IPS-18a (cell line): ENCODE measurements at regions not wholly inside any gene's neighbourhood (a gene's known extent, or its start where the extent isn't known, plus 50 kb on each side); places are given as distances from the start of the nearest gene placed in this dataset.

Source experiments
- H3K27ac ChIP-seq: one replicate; pipeline ENCODE4 v1.5.1; 2013; ENCODE audit warnings: low read length
- H3K27me3 ChIP-seq: one replicate; pipeline ENCODE4 v1.6.1; 2013; ENCODE audit warnings: mild to moderate bottlenecking, low read length; ENCODE audit not compliant: control insufficient read depth, insufficient read depth
- H3K36me3 ChIP-seq: one replicate; pipeline ENCODE4 v1.6.1; 2013; ENCODE audit warnings: low read depth, low read length; ENCODE audit not compliant: control insufficient read depth
- H3K4me1 ChIP-seq: one replicate; pipeline ENCODE4 v1.6.1; 2013; ENCODE audit warnings: low read depth, low read length; ENCODE audit not compliant: control insufficient read depth
- H3K4me3 ChIP-seq: one replicate; pipeline ENCODE4 v1.5.1; 2013; ENCODE audit warnings: low read length
- H3K9ac ChIP-seq: one replicate; pipeline ENCODE4 v1.6.1; 2013; ENCODE audit warnings: mild to moderate bottlenecking, low read length, moderate library complexity
- H3K9me3 ChIP-seq: one replicate; pipeline ENCODE4 v1.6.1; 2013; ENCODE audit warnings: low read depth, low read length; ENCODE audit not compliant: control insufficient read depth

GRCh38 chr20:53840532-53840931 is 229.9 kb downstream of the BCAS1 start:
- H3K4me1 ChIP-seq, result no peaks in the 10 kb centered on the region
- no peaks in the 10 kb centered on the region for H3K9me3 ChIP-seq
- H3K9ac ChIP-seq, result no peak overlapping the region
- no peak overlapping the region for H3K4me3 ChIP-seq
- no peak overlapping the region for H3K27ac ChIP-seq
- no peaks in the 10 kb centered on the region for H3K27me3 ChIP-seq
- no peaks in the 10 kb centered on the region for H3K36me3 ChIP-seq

- H3K9ac ChIP-seq, result no peak overlapping the region
- no peaks in the 10 kb centered on the region for H3K36me3 ChIP-seq
These were observed 230.8 kb downstream of the BCAS1 start for GRCh38 chr20:53839423-53840176.

DNA sequence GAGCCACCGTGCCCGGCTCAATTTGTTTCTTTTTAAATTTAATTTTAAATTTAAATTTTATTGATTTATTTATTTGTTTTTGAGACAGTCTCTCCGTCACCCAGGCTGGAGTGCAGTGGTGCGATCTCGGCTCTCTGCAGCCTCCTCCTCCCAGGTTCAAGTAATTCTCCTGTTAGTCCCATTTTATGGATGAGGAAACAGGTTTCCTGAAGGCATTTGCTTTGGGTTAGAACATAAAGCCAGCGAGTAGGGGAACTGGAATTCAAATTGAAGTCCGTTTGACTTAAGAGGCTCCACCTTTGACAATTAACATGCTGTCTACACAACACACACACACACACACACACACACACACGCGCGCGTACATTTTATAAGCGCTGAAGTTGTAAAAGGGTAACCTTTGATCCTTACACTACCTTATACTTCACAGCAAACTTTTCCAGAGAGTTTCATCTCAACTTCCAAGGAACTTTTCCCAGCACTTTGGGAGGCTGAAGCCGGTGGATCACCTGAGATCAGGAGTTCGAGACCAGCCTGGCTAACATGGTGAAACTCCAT is 232.0 kb downstream of the BCAS1 start:
- H3K9ac ChIP-seq, result no peak overlapping the region
- H3K4me3 ChIP-seq, result no peak overlapping the region
- no peaks in the 10 kb centered on the region for H3K9me3 ChIP-seq
- H3K27me3 ChIP-seq, result no peaks in the 10 kb centered on the region
- H3K4me1 ChIP-seq, result no peaks in the 10 kb centered on the region
- no peak overlapping the region for H3K27ac ChIP-seq
- H3K36me3 ChIP-seq, result no peaks in the 10 kb centered on the region

More at GRCh38 chr20:53839423-53840176, 230.8 kb downstream of the BCAS1 start:
- Histone ChIP-seq H3K27ac (no peak overlapping the region), H3K4me3 (no peak overlapping the region), H3K9me3 (no peaks in the 10 kb centered on the region), H3K27me3 (no peaks in the 10 kb centered on the region), H3K4me1 (no peaks in the 10 kb centered on the region)

DNA sequence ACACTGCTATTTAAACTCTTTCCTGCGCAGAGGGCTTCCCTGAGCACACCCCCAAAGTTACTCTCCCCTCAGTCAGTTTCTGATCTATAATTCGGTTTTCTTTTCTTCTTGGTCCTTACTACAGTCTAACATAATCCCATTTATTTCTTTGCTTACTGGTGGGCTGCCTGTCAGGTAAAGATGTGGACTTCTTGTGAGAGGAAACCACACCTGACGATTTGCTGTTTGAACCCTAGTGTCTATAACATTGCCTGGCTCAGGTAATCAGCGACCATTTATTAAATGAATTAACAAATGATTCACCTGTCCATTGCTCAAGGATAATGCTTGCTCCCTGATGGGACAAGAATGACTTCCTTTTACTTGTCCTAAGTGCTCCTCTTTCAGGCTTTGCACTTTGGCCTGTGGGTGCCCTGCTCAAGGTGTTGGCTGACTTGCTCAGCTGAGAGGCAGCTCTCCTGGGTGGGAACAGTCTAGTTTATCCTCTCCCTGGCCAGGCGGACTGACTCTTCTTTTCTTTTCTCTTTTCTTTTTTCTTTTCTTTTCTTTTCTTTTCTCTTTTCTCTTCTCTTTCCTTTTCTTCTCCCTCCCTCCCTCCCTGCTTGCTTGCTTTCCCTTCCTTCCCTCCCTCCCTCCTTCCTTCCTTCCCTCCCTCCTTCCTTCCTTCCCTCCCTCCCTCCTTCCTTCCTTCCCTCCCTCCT is 233.1 kb downstream of the BCAS1 start:
- Histone ChIP-seq H3K27me3 (no peaks in the 10 kb centered on the region), H3K36me3 (no peaks in the 10 kb centered on the region), H3K4me1 (no peaks in the 10 kb centered on the region), H3K9me3 (no peaks in the 10 kb centered on the region), H3K4me3 (no peak overlapping the region), H3K27ac (no peak overlapping the region), H3K9ac (no peak overlapping the region)

GRCh38 chr20:53834749-53835148 is 235.6 kb downstream of the BCAS1 start:
- no peak overlapping the region for H3K9ac ChIP-seq
- H3K9me3 ChIP-seq, result no peaks in the 10 kb centered on the region
- H3K27ac ChIP-seq, result no peak overlapping the region
- peaks cover 7% of the 10 kb centered on the region for H3K4me1 ChIP-seq
- no peak overlapping the region for H3K4me3 ChIP-seq
- H3K27me3 ChIP-seq, result no peaks in the 10 kb centered on the region
- H3K36me3 ChIP-seq, result no peaks in the 10 kb centered on the region

GRCh38 chr20:53834062-53834442 is 236.3 kb downstream of the BCAS1 start:
- Histone ChIP-seq H3K4me3 (no peak overlapping the region), H3K27me3 (no peaks in the 10 kb centered on the region), H3K27ac (no peak overlapping the region), H3K4me1 (peaks cover 14% of the 10 kb centered on the region), H3K36me3 (no peaks in the 10 kb centered on the region), H3K9me3 (no peaks in the 10 kb centered on the region), H3K9ac (no peak overlapping the region)

DNA sequence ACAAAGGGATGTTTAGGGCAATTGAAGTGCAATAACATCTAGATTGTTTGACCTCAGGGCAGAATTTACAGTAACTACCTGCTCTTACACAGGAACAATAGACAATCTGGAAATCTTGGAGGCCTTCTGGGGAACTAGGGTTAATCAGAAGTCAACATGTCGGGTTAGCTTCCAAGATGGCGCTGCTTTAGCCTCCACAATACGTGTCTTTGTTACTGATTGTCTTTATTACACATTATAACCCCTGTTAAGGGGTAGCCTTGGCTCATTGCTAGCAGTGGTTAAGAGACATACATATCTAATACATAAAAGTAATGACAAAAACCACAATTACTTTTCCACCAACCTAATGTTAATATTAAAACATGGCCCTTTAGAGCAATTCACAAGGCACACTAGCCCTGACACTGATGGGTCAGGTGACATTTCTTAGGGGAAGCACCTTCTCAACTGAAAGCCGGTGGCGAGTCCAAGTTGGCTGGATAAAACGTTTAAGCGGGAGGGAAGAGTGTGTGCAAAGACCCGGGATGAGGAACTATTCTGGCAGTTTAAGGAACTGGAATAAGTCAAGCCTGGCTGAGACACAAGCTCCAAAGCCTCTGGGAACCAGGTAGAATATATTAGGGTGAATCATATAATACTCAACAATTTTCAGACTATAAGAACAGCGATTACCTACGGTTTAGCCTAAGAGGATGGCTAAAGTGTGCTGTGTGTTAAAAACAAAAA is 236.9 kb downstream of the BCAS1 start:
- no peak overlapping the region for H3K9ac ChIP-seq
- no peak overlapping the region for H3K27ac ChIP-seq
- H3K4me1 ChIP-seq, result peaks cover 19% of the 10 kb centered on the region
- no peak overlapping the region for H3K4me3 ChIP-seq
- H3K9me3 ChIP-seq, result no peaks in the 10 kb centered on the region
- no peaks in the 10 kb centered on the region for H3K36me3 ChIP-seq
- H3K27me3 ChIP-seq, result no peaks in the 10 kb centered on the region

GRCh38 chr20:53832499-53832898 is 237.9 kb downstream of the BCAS1 start:
- Histone ChIP-seq H3K9ac (no peak overlapping the region), H3K9me3 (no peaks in the 10 kb centered on the region), H3K4me1 (peaks cover 29% of the 10 kb centered on the region), H3K4me3 (no peak overlapping the region), H3K27me3 (no peaks in the 10 kb centered on the region), H3K27ac (no peak overlapping the region), H3K36me3 (no peaks in the 10 kb centered on the region)

GRCh38 chr20:53831812-53832211 is 238.2 kb upstream of the ZNF217 start:
- Histone ChIP-seq H3K27me3 (no peaks in the 10 kb centered on the region), H3K4me1 (peaks cover 32% of the 10 kb centered on the region), H3K27ac (no peak overlapping the region), H3K9me3 (no peaks in the 10 kb centered on the region), H3K36me3 (no peaks in the 10 kb centered on the region), H3K9ac (no peak overlapping the region), H3K4me3 (no peak overlapping the region)

DNA sequence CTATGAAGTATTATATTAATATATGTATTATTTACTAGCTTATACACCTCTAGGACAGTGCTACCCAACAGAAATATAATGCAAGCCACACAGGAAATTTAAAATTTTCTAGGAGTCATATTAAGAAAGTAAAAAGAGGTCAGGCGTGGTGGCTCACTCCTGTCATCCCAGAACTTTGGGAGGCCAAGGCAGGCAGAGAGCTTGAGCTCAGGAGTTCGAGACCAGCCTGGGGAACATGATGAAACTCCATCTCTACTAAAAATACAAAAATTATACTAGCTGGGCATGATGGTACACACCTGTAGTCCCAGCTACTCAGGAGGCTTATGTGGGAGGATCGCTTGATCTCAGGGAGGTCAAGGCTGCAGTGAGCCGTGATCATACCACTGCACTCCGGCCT is 237.6 kb upstream of the ZNF217 start:
- Histone ChIP-seq H3K27me3 (no peaks in the 10 kb centered on the region), H3K27ac (no peak overlapping the region), H3K4me1 (peaks cover 32% of the 10 kb centered on the region), H3K9me3 (no peaks in the 10 kb centered on the region), H3K36me3 (no peaks in the 10 kb centered on the region), H3K4me3 (no peak overlapping the region), H3K9ac (no peak overlapping the region)

- Histone ChIP-seq H3K36me3 (no peaks in the 10 kb centered on the region), H3K9ac (peak overlapping the region; percentile 5), H3K9me3 (no peaks in the 10 kb centered on the region), H3K27me3 (no peaks in the 10 kb centered on the region), H3K4me1 (peaks cover 32% of the 10 kb centered on the region), H3K27ac (no peak overlapping the region), H3K4me3 (no peak overlapping the region)
These were observed 236.3 kb upstream of the ZNF217 start for GRCh38 chr20:53829724-53830521.
